HEK293T (cell line): ENCODE measurements at regions not wholly inside any gene's neighbourhood (a gene's known extent, or its start where the extent isn't known, plus 50 kb on each side); places are given as distances from the start of the nearest gene placed in this dataset.
"Not testable (repeated sequence)": the region's sequence is repeated elsewhere in the genome, so short reads cannot be mapped to it uniquely, and the experiment has no call there.

Source experiments
- FOXA1 ChIP-seq: fragments of 450-650 bp; IDR thresholded peaks from 2 replicates; pipeline ENCODE4 v1.6.1; 2016; ENCODE audit warnings: mild to moderate bottlenecking
- FOXM1 ChIP-seq: fragments of 450-650 bp; IDR thresholded peaks from 2 replicates; pipeline ENCODE4 v1.6.1; 2017; ENCODE audit warnings: mild to moderate bottlenecking, borderline replicate concordance
- L3MBTL2 ChIP-seq: fragments of 450-650 bp; conservative IDR thresholded peaks from 2 replicates; pipeline ENCODE4 v1.6.1; 2016; ENCODE audit warnings: mild to moderate bottlenecking
- LEF1 ChIP-seq: fragments of 450-650 bp; IDR thresholded peaks from 2 replicates; pipeline ENCODE4 v1.6.1; 2017; ENCODE audit warnings: mild to moderate bottlenecking, borderline replicate concordance
- PKNOX1 ChIP-seq: fragments of 450-650 bp; IDR thresholded peaks from 2 replicates; pipeline ENCODE4 v1.6.1; 2016
- SP1 ChIP-seq: fragments of 450-650 bp; IDR thresholded peaks from 2 replicates; pipeline ENCODE4 v1.6.1; 2017
- SUZ12 ChIP-seq: fragments of 450-650 bp; IDR thresholded peaks from 2 replicates; pipeline ENCODE4 v1.6.1; 2016; ENCODE audit warnings: mild to moderate bottlenecking
- TARDBP ChIP-seq: fragments of 450-650 bp; IDR thresholded peaks from 2 replicates; pipeline ENCODE4 v1.6.1; 2016

GRCh38 chr3:75379840-75380239, 284.3 kb upstream of the FRG2C start:
- not testable (repeated sequence) for TF ChIP-seq SUZ12, FOXA1, LEF1, SP1, L3MBTL2, FOXM1, TARDBP, PKNOX1
